ENCODE measurements at regions not wholly inside any gene's neighbourhood (a gene's known extent, or its start where the extent isn't known, plus 50 kb on each side); places are given as distances from the start of the nearest gene placed in this dataset.
"Not testable (repeated sequence)": the region's sequence is repeated elsewhere in the genome, so short reads cannot be mapped to it uniquely, and the experiment has no call there.

DNA sequence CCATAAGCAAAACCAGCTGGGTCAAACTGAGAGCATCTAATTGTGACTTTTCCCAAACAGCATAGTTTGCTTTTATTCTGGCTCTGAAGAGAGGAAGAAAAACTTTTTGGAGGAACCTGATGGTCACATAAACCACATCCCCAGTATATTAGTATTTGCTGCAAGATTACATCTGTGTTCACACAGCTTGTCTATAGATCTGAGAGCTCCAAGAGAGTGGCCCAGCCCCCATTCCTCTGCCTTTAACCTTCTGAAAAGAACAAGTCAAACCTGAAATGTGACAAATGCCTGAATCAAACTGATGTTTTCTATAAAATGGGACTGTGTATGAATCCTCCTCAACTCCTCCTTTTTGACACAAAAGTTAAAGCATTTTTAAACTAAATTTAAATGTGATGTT lies 435.2 kb downstream of the ZNF479 start:
- not testable (repeated sequence) for H3K27ac ChIP-seq, H3K4me3 ChIP-seq

DNA sequence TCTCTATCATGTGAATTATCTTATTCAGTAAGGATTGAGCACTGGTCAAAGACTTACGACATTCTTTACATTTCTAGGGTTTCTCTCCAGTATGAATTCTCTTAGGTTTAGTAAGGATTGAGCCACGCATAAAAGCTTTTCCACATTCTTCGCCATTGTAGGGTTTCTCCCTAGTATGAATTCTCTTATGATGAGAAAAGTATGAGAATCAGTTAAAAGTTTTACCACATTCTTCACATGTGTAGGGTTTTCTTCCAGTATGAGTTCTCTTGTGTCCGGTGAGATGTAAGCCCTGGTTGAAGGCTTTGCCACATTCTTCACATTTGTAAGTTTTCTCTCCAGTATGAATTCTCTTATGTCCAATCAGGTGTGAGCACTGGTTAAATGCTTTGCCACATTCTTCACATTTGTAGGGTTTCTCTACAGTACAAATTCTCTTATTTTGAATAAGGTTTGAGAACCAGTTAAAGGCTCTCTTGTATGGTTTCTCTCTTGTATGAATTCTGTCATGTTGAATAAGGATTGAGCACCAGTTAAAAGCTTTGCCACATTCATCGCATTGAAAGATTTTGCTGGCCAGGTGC lies 445.9 kb downstream of the ZNF479 start:
- Histone ChIP-seq H3K27ac (no peak overlapping the region), H3K4me3 (no peak overlapping the region)

DNA sequence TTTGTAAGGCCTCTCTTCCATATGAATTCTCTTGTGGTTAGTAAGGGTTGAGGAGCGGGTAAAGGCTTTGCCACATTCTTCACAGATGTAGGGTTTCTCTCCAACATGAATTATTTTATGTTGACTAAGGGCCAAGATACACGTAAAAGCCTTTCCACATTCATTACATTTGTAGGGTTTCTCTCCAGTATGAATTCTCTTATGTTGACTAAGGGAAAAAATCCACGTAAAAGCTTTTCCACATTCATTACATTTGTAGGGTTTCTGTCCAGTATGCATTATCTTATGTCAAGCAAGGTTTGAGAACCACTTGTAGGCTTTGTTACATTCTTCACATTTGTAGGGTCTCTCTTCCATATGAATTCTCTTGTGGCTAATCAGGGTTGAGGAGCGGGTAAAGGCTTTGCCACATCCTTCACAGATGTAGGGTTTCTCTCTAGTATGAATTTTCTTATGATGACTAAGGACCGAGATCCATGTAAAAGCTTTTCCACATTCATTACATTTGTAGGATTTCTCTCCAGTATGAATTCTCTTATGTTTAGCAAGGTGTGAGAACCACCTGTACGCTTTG lies 493.0 kb downstream of the ZNF479 start:
- Histone ChIP-seq H3K4me3 (no peak overlapping the region), H3K27ac (no peak overlapping the region)

DNA sequence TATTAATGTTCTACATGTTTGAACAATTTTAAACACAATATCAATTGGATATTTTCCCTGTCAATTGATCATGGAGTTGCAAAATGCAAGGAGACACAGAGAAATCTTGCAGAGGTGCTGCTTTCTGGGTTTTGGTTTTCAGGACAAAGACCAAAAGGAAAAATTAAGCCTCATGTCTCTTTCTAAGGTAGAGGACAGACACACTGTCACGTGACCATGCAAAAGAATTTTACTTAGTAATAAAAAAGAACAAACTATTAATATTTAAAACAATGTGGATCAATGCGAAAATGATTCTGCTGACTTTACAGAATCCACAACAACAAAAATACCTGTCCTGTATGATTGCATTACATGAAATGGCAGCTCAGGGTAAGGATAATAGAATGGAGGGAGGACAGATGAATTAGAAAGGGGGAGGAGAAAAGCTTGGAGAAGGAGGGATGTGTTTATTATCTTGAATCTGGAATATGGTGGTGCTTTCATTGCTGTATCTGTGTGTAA lies 493.7 kb upstream of the NUPR2 start:
- Histone ChIP-seq H3K4me3 (no peak overlapping the region), H3K27ac (no peak overlapping the region)

DNA sequence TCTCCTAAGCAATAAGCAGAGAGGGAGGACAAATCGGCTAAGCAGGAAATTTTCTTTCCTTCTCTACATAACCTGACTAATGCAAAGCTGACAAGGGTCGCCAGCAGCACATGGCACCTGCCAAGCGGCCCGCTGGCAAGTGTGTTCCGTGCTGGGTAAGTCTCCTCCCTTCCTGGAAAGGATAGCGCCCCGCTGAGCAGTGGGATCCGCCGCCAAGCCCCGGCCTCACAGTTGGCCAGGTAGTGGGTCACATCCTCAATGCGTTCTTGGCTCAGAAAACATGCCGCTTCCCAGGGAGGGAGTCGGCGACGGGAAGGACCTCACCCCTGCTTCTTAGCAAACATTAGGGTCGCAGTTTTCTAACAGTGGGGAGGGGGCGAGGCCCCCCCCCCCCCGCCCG lies 488.9 kb upstream of the NUPR2 start:
- Histone ChIP-seq H3K4me3 (no peak overlapping the region), H3K27ac (no peak overlapping the region)

DNA sequence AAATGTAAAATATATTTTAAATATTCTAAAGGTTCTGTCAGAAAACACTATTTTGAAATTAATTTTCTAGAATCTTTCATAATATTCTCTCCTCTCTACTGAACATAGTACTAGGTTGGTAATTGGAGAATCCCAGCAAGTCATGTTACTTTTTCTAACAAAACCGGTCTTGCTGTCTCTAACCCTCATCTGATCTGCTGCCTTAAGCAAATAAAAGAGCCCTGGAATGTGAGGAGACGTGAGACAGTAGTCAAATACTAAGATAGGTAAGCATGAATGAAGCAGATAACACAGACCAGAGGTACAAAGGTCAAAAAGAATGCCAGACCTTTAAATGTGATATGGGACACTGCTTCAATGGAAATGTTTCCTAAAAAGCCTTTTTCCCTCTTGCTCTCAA lies 462.4 kb upstream of the NUPR2 start:
- no peak overlapping the region for H3K4me3 ChIP-seq
- no peak overlapping the region for H3K27ac ChIP-seq

DNA sequence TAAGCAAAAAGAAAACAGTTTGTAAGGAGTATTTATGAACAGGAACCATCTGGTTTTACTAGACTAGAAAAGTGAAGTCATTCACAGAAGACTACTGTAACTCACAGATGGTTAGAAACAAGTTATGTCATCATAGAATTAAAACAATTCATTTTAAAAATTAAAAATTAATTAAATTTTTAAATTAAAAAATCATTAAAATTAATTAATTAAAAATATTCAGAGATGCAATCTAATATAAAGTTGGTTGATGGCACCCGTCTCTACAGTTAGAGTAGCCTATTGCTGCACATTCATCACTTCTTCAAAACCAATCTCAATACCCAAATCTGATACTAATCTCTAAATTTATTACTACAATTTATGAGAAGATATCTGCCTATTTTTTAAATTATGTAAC lies 454.8 kb upstream of the NUPR2 start:
- no peak overlapping the region for H3K4me3 ChIP-seq
- no peak overlapping the region for H3K27ac ChIP-seq

DNA sequence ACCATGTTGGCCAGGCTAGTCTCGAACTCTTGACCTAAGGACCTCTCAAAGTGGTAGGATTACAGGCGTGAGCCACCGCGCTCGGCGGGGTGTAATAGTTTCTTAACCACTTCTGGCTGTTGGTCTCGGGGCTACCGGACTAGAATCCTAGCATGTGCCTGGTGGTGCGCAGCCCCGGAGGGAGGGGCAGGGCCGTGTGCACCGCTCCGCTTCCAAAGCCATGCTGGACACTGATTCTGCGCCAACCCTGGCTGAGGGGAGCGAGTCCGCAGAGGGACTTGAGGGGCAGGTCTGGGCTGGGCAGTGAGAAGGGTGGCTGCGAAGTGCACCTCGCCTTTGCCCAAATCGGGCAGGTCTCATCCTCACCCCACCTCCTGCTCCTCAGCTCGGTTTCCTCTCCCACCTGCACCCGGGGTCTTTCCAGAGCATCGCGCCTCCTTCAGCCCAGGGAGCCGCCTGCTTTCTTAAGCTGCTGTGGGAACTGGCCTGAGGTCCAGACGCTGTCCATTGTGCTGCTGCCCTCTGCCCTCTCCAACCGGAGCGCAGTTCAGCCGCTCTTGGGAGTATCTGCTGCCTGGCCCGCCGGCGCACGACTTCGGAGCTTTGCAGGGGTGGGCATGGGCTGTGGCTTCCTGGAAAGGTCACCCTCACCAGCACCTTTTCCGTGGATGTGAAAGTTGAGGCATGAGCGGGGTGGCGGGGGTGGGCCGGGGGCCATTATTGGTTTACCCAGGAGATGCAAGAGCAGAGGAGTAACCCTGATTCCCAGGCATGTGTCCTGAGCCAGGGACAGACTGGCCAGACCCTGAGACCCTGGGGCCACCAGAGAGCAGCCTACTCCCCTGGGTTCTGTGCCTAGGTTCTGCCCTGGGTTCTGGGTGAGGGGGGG lies 422.6 kb upstream of the NUPR2 start:
- Histone ChIP-seq H3K27ac (no peak overlapping the region), H3K4me3 (no peak overlapping the region)

DNA sequence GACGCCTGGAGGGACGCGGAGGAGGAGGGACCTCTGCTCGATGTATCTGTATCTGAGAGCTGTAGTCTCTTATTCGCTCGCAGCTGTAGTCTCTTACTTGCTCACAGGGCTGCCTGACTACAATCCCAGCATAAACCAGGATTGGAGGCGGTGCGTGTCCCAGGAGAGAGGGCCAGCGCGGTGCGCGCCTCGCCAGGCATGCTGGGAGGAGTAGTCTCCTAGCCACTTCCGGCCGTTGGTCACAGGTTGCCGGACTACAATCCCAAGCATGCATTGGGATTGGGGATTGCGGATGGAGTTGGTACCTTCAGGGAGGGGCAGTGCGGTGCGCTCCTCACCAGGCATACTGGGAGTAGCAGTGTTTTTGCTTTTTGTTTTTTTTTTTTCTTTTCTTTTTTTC lies 421.7 kb upstream of the NUPR2 start:
- Histone ChIP-seq H3K4me3 (no peak overlapping the region), H3K27ac (no peak overlapping the region)

DNA sequence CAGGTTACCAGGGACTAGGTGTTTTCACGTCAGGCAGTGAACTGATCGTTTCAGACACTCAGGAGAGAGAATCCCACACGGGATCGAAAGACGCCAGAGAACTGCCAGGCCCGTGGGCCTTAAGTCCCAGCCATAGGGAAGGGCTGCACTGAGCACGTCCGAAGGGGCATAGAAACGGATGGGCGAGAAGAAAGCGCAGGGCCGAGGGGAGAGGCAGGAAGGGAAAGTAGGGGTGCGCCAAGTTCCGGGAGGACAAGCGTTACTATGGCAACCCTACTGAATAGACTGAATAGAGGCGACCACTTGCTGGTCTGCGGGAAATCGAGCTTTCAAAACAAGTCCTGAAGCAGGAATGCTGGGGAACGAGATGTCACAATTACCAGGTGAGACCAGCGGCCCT lies 421.3 kb upstream of the NUPR2 start:
- Histone ChIP-seq H3K4me3 (no peak overlapping the region), H3K27ac (no peak overlapping the region)

DNA sequence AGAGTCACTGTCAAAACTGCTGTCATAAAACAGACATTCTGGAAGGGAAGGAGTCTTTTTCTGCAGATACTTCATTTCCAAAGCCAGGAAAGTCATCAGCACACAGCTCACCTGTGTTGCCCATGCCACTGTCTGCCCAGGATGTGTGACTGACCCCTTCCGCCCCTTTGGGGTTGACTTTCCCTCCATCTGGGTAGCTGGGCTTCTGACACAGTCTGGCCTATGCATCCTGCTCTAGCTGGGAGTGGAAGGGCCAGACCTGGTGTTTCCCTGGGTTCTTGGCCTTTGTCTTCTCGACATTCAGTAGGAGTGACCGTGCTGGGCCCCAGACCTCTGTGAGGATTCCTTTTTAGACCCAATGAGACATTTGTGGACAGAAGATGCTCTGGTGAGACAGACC lies 378.9 kb upstream of the NUPR2 start:
- H3K4me3 ChIP-seq: no peak overlapping the region
- no peak overlapping the region for H3K27ac ChIP-seq

DNA sequence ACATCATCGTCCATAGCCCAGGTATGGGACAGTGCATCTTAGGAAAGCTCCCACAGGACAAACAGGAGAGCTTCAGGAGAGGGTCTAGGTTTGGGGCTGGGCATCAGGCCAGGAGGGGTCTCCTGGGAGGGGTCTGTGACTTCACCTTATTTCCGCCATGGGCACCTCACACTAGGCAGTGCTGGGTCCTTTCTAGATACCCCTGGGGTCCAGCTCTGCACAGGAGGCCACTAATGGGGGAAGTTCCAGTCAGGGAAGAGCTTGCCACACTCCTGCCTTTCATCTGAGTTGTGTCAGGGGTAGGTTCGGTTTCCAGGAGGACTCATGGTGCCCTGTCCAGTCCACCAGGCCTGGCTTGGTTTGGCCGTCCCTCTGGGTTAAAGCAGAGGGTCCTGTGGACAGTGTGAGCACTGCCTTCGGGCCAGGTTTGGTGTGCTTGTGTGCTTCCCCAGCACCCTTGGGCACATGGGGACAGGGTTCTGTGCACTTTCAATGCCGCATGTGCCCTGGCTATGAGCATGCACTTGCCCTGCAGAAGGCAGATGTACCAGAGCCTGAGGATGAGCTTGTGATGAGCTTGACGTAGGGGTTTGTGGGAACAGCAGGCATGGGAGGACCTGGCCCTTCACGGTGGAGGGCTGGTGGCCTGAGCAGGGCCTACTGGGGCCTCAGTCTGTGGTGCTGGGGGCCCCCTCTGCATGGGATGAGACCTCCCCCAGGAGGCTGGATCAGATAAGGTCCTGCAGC lies 377.7 kb upstream of the NUPR2 start:
- no peak overlapping the region for H3K27ac ChIP-seq

DNA sequence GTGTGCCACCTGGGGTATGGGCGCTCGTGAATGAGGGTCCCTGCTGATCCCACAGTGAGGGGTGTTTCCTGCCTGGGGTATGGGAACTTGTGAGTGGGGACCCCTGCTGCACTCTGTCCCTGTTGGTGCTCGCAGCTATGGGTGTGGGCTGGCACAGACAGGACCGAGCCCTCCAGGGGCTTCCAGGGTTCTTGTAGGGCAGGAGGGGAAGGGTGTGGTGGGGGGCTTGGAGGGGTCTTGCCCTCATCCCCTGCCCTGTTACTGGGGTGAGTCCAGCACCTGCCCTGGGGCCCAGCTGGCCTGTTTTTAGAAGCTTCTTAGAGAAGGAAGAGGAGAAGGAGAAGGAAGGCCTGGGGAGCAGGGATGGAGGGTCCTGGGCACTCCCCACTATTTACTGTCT lies 377.0 kb upstream of the NUPR2 start:
- H3K27ac ChIP-seq: no peak overlapping the region
- H3K4me3 ChIP-seq: no peak overlapping the region

More for the DNA sequence above, 377.7 kb upstream of the NUPR2 start:
- H3K4me3 ChIP-seq: no peak overlapping the region

DNA sequence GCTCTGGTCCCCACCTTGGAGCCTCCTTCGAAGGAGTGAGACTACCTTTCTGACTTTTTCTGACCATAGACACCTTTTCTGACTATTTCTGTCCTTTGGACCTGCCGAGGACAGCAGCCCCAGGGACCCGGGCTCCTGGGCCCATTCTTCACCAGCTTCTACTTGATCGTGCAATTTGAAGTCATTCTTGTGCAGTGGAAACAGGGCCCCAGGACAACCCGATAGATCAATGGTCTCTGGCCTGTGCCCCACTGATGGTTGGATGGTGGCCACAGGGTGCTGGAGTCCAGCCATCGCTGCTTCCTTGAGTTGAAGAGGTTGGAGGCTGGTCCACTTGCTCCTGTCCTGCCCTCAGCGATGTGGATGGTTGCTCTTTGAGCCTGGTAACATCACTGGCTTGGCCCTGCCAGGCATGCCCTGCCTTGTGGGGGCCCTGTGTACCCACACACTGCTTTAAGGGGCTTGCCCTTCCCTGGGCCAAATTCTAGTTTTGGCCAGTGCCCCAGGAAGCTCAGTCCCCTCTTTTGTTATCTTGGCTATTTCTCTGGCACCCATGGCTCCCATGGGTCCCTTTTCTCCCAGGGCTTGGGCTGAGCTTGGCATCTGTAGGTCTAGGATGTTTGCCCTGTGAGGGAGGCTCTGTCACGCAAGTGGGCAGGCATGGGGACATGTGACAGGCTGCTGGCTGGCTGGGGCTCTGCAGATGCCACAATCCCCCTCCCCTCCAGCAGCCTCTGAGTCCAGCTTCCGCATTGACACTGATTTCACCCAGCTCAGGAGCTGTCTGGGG lies 375.6 kb upstream of the NUPR2 start:
- Histone ChIP-seq H3K27ac (no peak overlapping the region), H3K4me3 (no peak overlapping the region)

DNA sequence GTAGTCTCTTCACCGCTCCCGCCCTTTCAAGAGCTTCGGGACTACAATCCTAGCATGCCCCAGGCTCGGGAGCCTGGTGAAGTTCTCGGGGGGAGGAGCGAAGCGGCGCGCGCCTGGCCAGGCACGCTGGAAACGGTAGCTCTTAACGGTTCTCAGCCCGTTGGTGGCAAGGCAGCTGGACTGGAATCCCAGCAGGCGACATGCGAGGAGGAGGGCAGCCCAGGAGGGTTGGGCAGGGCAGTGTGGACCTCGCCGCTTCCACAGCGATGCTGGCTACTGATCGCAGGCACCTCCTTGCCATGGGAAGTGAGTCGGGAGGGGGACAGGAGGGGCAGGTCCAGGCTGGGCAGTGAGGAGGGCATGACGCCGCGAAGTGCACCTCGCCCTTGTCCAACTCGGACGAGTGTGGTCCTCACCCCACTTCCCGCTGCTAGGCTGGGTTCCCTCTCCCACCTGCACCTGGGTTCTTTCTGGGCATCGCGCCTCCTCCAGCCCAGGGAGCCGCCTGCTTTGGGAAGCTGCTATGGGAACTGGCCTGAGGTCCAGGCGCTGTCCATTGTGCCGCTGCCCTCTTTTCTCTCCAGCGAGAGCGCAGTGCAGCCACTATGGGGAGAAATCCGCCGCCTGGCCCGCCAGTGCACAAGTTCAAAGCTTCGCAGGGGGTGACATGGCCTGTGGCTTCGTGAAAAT lies 367.8 kb upstream of the NUPR2 start:
- no peak overlapping the region for H3K4me3 ChIP-seq
- H3K27ac ChIP-seq: no peak overlapping the region

DNA sequence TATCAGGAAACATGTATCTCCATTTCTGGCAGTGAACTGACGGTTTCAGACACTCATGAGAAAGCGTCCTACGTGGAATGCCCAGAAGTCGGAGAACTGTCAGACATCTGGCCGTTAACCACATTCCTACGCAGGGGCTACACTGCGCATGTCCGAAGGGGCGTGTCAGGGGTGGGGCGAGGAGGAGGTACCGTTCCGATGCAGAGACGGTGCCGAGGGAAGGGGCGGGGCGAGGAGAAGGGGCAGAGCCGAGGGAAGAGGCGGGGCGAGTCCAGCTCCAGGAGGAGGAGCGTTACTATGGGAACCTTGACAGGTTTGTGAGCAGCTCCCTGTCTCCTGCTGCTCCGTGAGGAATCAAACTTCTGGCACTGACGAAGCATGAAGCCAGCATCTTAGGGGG lies 366.9 kb upstream of the NUPR2 start:
- no peak overlapping the region for H3K27ac ChIP-seq
- no peak overlapping the region for H3K4me3 ChIP-seq

DNA sequence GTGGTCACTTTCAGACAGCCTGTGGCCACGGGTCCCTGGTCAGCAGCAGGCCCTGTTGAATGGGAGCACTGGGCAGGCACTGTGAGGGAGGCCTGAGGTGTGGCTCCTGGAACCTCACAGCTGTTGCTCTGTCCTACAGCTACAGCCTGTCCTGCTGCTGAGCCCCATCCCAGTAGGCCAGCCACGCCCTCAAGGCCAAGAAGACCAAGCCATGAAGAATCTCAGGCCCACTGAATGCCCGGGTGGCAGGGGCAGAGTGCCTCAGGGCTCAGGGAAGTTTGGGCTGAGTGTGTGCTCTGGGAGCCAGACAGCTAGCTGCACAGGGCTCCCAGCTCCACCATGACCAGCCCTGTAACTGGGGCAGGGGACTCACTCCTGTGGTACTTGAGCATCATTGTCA lies 363.5 kb upstream of the NUPR2 start:
- H3K4me3 ChIP-seq: no peak overlapping the region

DNA sequence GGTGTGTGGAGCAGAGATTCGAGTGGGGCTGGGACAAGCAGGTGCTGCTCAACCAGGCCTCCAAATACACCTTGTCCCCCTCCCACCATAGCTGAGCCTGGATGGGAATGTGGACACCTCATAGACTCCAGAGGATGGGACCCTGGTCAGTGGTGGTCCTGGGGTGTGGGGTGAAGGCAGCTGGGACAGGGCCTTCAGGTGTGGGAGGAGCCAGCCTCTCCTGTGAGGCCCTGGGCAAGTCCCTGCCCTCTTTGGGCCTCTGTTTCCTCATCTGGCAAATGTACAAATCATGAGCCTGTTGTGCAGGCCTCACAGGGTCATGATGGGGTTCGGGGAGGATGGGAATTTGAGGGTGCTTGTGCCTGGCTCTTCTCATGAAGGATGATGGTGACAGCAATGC lies 362.9 kb upstream of the NUPR2 start:
- Histone ChIP-seq H3K27ac (no peak overlapping the region), H3K4me3 (no peak overlapping the region)

More for the DNA sequence above, 363.5 kb upstream of the NUPR2 start:
- H3K27ac ChIP-seq: no peak overlapping the region

DNA sequence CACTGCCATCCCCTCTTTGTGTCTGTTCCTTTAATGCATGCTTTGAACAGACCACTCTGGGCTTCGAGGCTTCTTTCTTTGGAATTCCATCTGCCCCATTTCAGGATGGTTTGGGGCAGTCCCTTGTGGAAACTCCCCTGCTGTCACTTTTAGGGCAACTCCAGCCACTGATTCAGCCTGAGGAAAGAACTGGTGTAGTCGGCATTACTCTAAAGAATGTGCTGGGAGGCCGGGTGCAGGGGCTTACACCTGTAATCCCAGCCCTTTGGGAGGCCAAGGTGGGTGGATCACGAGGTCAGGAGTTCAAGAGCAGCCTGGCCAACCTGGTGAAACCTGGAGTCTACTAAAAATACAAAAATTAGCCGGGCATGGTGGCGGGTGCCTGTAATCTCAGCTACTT lies 358.1 kb upstream of the NUPR2 start:
- Histone ChIP-seq H3K4me3 (no peak overlapping the region), H3K27ac (no peak overlapping the region)
